ENCODE measurements at regions not wholly inside any gene's neighbourhood (a gene's known extent, or its start where the extent isn't known, plus 50 kb on each side); places are given as distances from the start of the nearest gene placed in this dataset.

- H3K4me3 ChIP-seq (ENCODE audit: low read depth in 2 of 2, low read length in 1 of 2) = no peak overlapping the region
- CTCF ChIA-PET = interaction anchor here (0.8 kb wide), 1 partner anchor 165 kb away, joined by 3 read pairs; the partner anchor contains the start of gene THBS1
- DNase-seq = no peak
- no peaks in the 10 kb centered on the region for H3K79me2 ChIP-seq (ENCODE audit: insufficient read depth)
- H3F3A ChIP-seq (replicated peaks; ENCODE audit: insufficient read depth) = no peaks in the 10 kb centered on the region
- no peaks in the 10 kb centered on the region for H4K20me1 ChIP-seq (ENCODE audit: insufficient read depth)
- H3K9me3 ChIP-seq = no peaks in the 10 kb centered on the region
- H3K9ac ChIP-seq = no peak overlapping the region
- no peaks in the 10 kb centered on the region for H3K27me3 ChIP-seq (ENCODE audit: insufficient read depth)
- H3K36me3 ChIP-seq (replicated peaks in 1 of 2; ENCODE audit: control insufficient read depth in 1 of 2, insufficient read depth in 2 of 2, low read length in 1 of 2) = no peaks in the 10 kb centered on the region
- WGBS (ENCODE audit: low lambda C conversion rate) = 83% methylated on average over 1 of the region's 2 CpGs
- H3K4me2 ChIP-seq = no peak overlapping the region
- TF ChIP-seq ELF1 (IDR thresholded peaks at IDR 0.05) (no peak), REST (IDR thresholded peaks at IDR 0.05; ENCODE audit: low read depth, low read length) (no peak), JUND (IDR thresholded peaks at IDR 0.05) (no peak), SIN3A (IDR thresholded peaks at IDR 0.05; ENCODE audit: borderline replicate concordance, low read depth, low read length) (no peak), RCOR1 (IDR thresholded peaks at IDR 0.05; ENCODE audit: low read length) (no peak), CHD2 (IDR thresholded peaks at IDR 0.05; ENCODE audit: low read length, partially characterized antibody) (no peak), GATA2 (CRISPR knock-in tag; IDR thresholded peaks at IDR 0.05) (no peak), USF2 (IDR thresholded peaks at IDR 0.05; ENCODE audit: borderline replicate concordance, low read depth, low read length) (no peak), POLR2AphosphoS5 (IDR thresholded peaks at IDR 0.05; ENCODE audit: low read depth, low read length) (no peak), YY1 (IDR thresholded peaks at IDR 0.05; ENCODE audit: low read depth) (no peak), FOXM1 (IDR thresholded peaks at IDR 0.05; ENCODE audit: low read depth) (no peak), TEAD4 (IDR thresholded peaks at IDR 0.05; ENCODE audit: borderline replicate concordance, insufficient read depth) (no peak), ZBTB33 (IDR thresholded peaks at IDR 0.05; ENCODE audit: borderline replicate concordance, low read depth) (no peak), GABPA (IDR thresholded peaks at IDR 0.05; ENCODE audit: low read depth) (no peak)
- TF ChIP-seq, protein P1, sequence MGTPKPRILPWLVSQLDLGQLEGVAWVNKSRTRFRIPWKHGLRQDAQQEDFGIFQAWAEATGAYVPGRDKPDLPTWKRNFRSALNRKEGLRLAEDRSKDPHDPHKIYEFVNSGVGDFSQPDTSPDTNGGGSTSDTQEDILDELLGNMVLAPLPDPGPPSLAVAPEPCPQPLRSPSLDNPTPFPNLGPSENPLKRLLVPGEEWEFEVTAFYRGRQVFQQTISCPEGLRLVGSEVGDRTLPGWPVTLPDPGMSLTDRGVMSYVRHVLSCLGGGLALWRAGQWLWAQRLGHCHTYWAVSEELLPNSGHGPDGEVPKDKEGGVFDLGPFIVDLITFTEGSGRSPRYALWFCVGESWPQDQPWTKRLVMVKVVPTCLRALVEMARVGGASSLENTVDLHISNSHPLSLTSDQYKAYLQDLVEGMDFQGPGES (IDR thresholded peaks at IDR 0.05; ENCODE audit: low read depth, low read length) = no peak
- TF ChIP-seq, protein P2, sequence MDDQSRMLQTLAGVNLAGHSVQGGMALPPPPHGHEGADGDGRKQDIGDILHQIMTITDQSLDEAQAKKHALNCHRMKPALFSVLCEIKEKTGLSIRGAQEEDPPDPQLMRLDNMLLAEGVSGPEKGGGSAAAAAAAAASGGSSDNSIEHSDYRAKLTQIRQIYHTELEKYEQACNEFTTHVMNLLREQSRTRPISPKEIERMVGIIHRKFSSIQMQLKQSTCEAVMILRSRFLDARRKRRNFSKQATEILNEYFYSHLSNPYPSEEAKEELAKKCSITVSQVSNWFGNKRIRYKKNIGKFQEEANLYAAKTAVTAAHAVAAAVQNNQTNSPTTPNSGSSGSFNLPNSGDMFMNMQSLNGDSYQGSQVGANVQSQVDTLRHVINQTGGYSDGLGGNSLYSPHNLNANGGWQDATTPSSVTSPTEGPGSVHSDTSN (IDR thresholded peaks at IDR 0.05) = no peak
- TF ChIP-seq, protein P3, sequence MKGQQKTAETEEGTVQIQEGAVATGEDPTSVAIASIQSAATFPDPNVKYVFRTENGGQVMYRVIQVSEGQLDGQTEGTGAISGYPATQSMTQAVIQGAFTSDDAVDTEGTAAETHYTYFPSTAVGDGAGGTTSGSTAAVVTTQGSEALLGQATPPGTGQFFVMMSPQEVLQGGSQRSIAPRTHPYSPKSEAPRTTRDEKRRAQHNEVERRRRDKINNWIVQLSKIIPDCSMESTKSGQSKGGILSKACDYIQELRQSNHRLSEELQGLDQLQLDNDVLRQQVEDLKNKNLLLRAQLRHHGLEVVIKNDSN (IDR thresholded peaks at IDR 0.05; ENCODE audit: borderline replicate concordance, low read depth) = no peak
- TF ChIP-seq, protein P4, sequence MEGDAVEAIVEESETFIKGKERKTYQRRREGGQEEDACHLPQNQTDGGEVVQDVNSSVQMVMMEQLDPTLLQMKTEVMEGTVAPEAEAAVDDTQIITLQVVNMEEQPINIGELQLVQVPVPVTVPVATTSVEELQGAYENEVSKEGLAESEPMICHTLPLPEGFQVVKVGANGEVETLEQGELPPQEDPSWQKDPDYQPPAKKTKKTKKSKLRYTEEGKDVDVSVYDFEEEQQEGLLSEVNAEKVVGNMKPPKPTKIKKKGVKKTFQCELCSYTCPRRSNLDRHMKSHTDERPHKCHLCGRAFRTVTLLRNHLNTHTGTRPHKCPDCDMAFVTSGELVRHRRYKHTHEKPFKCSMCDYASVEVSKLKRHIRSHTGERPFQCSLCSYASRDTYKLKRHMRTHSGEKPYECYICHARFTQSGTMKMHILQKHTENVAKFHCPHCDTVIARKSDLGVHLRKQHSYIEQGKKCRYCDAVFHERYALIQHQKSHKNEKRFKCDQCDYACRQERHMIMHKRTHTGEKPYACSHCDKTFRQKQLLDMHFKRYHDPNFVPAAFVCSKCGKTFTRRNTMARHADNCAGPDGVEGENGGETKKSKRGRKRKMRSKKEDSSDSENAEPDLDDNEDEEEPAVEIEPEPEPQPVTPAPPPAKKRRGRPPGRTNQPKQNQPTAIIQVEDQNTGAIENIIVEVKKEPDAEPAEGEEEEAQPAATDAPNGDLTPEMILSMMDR (IDR thresholded peaks at IDR 0.05) = no peak
- no peaks in the 10 kb centered on the region for H3K4me1 ChIP-seq (ENCODE audit: control insufficient read depth in 1 of 2, insufficient read depth in 2 of 2, low read depth in 1 of 2, low read length in 1 of 2)
- POLR2A ChIA-PET = no interaction called here
- no peak overlapping the region for H3K27ac ChIP-seq (ENCODE audit: low read depth in 2 of 2, low read length in 1 of 2)
- H3K9me2 ChIP-seq = no peaks in the 10 kb centered on the region
- no peak overlapping the region for H2AFZ ChIP-seq (ENCODE audit: low read depth)
Observed at GRCh38 chr15:39415634-39416033, 165.2 kb upstream of the THBS1 start.

Data from SK-N-SH (cell line).